HCT116 (cell line): ENCODE measurements at regions not wholly inside any gene's neighbourhood (a gene's known extent, or its start where the extent isn't known, plus 50 kb on each side); places are given as distances from the start of the nearest gene placed in this dataset.

Source experiments
- ATAC-seq: fragments of 200-7000 bp; cut with Tn5 transposase; 2 replicates; pipeline ENCODE4 v1.9.1; 2020; ENCODE audit warnings: mild to moderate bottlenecking, moderate library complexity
- BruUV-seq: library from RNA; stranded (reverse); fragments of 400-500 nt; replicated peaks from 2 replicates; lab custom pipeline; 2021; lab: Mats Ljungman, UMichigan
- CTCF ChIA-PET: fragments of 300-600 bp; sonication (Branson Sonifier 250); formaldehyde crosslinking; loops from one replicate; lab custom pipeline; 2021; ENCODE audit warnings: antibody characterized with exemption; lab: Charles Lee
- POLR2A ChIA-PET: fragments of 300-600, 350-600 bp; sonication (Branson Sonifier 250); formaldehyde crosslinking; loops from one replicate; lab custom pipeline; 2021; ENCODE audit warnings: antibody characterized with exemption; lab: Charles Lee
- RAD21 ChIA-PET, 2 experiments: fragments of 300-600 bp; sonication (Branson Sonifier 250); formaldehyde crosslinking; loops; one replicate each; lab custom pipeline; 2023; ENCODE audit warnings: low total read pairs in 2 of 2; ENCODE audit not compliant: uncharacterized antibody in 2 of 2, unreplicated experiment in 2 of 2, low non-redundant PET in 1 of 2; lab: Charles Lee
- DNase-seq: peaks from one replicate; pipeline ENCODE4 v3.0.0-alpha.2; 2010; ENCODE audit warnings: low read depth, low spot score
- H2AFZ ChIP-seq: fragments of 200-600 bp; shearing (Covaris generic), sonication (generic); 2 replicates; pipeline ENCODE4 v1.6.1; 2017; ENCODE audit warnings: low read depth, mixed run types, mixed read lengths, antibody characterized with exemption, low read length; ENCODE audit not compliant: poor library complexity, severe bottlenecking
- H3K27ac ChIP-seq: 2 replicates; pipeline ENCODE4 v1.5.1; 2012; ENCODE audit warnings: low read depth, low read length
- H3K27me3 ChIP-seq: fragments of 200-600 bp; sonication (generic); 2 replicates; pipeline ENCODE4 v1.6.1; 2016; ENCODE audit warnings: mixed run types, low read length, mixed read lengths; ENCODE audit not compliant: insufficient read depth
- H3K36me3 ChIP-seq, 2 experiments: fragments of 200-500 bp in 1 of 2; fragments of 200-600 bp in 1 of 2; sonication (Bioruptor generic) in 1 of 2; sonication (generic) in 1 of 2; 2 replicates each; pipeline versions ENCODE4 v1.5.1 to v1.6.1; 2014 to 2016; ENCODE audit warnings: low read length in 2 of 2, inconsistent platforms in 1 of 2, mixed read lengths in 1 of 2, mixed run types in 1 of 2; ENCODE audit not compliant: insufficient read depth in 2 of 2, control insufficient read depth in 1 of 2
- H3K4me1 ChIP-seq, 2 experiments: fragments of 200-600 bp in 1 of 2; sonication (generic) in 1 of 2; 2 replicates each; pipeline versions ENCODE4 v1.5.1 to v1.6.1; 2012 to 2017; ENCODE audit warnings: low read length in 2 of 2, inconsistent platforms in 1 of 2, mild to moderate bottlenecking in 1 of 2, mixed read lengths in 1 of 2, mixed run types in 1 of 2, moderate library complexity in 1 of 2; ENCODE audit not compliant: insufficient read depth in 2 of 2, control insufficient read depth in 1 of 2
- H3K4me2 ChIP-seq: fragments of 200-600 bp; sonication (generic); 2 replicates; pipeline ENCODE4 v1.6.1; 2017; ENCODE audit warnings: mixed run types, low read length, mixed read lengths
- H3K4me3 ChIP-seq, 2 experiments: fragments of 200-600 bp in 1 of 2; sonication (generic) in 1 of 2; replicated peaks in 1 of 2; 2 replicates each; pipeline ENCODE4 v1.5.1; 2011 to 2016; ENCODE audit warnings: low read length in 2 of 2, control low read depth in 1 of 2, low read depth in 1 of 2, mild to moderate bottlenecking in 1 of 2, mixed read lengths in 1 of 2, mixed run types in 1 of 2
- H3K79me2 ChIP-seq: fragments of 200-600 bp; sonication (generic); 2 replicates; pipeline ENCODE4 v1.6.1; 2017; ENCODE audit warnings: mild to moderate bottlenecking, mixed run types, low read length, moderate library complexity, mixed read lengths; ENCODE audit not compliant: insufficient read depth
- H3K9ac ChIP-seq: fragments of 200-600 bp; sonication (generic); 2 replicates; pipeline ENCODE4 v1.6.1; 2016; ENCODE audit warnings: low read length, mixed read lengths
- H3K9me2 ChIP-seq: fragments of 200-600 bp; sonication (generic), shearing (Covaris generic); 2 replicates; pipeline ENCODE4 v1.6.1; 2017; ENCODE audit warnings: mixed run types, mild to moderate bottlenecking, moderate library complexity; ENCODE audit not compliant: insufficient read depth
- H3K9me3 ChIP-seq, 2 experiments: fragments of 200-500 bp in 1 of 2; fragments of 200-600 bp in 1 of 2; sonication (Bioruptor generic) in 1 of 2; sonication (generic) in 1 of 2; 2 replicates each; pipeline ENCODE4 v1.6.1; 2014 to 2017; ENCODE audit warnings: low read length in 2 of 2, mixed read lengths in 2 of 2, inconsistent platforms in 1 of 2, low read depth in 1 of 2, mild to moderate bottlenecking in 1 of 2, mixed run types in 1 of 2, moderate library complexity in 1 of 2; ENCODE audit not compliant: control insufficient read depth in 1 of 2, insufficient read depth in 1 of 2
- H4K20me1 ChIP-seq: fragments of 200-600 bp; sonication (generic), shearing (Covaris generic); 2 replicates; pipeline ENCODE4 v1.6.1; 2017; ENCODE audit warnings: mixed run types, mild to moderate bottlenecking, moderate library complexity; ENCODE audit not compliant: insufficient read depth
- CBX3 ChIP-seq: IDR thresholded peaks from 2 replicates; pipeline ENCODE4 v1.6.1; 2012; ENCODE audit warnings: low read depth
- CEBPB ChIP-seq: IDR thresholded peaks from 2 replicates; pipeline ENCODE4 v1.6.1; 2012; ENCODE audit warnings: low read depth
- EGR1 ChIP-seq: IDR thresholded peaks from 2 replicates; pipeline ENCODE4 v1.6.1; 2012; ENCODE audit warnings: low read depth
- ELF1 ChIP-seq: IDR thresholded peaks from 2 replicates; pipeline ENCODE4 v1.6.1; 2012; ENCODE audit warnings: low read depth, borderline replicate concordance
- EZH2 ChIP-seq: fragments of 200-600 bp; sonication (generic); IDR thresholded peaks from 2 replicates; pipeline ENCODE4 v1.6.1; 2017; ENCODE audit warnings: antibody characterized with exemption, mixed run types
- EZH2phosphoT487 ChIP-seq: fragments of 200-600 bp; IDR thresholded peaks from 2 replicates; pipeline ENCODE4 v1.6.1; 2018; ENCODE audit warnings: antibody characterized with exemption, borderline replicate concordance
- JUND ChIP-seq: IDR thresholded peaks from 2 replicates; pipeline ENCODE4 v1.6.1; 2012
- MAX ChIP-seq: IDR thresholded peaks from 2 replicates; pipeline ENCODE4 v1.6.1; 2012
- POLR2A ChIP-seq: IDR thresholded peaks from 2 replicates; pipeline ENCODE4 v1.7.0; 2011; ENCODE audit warnings: borderline replicate concordance; ENCODE audit not compliant: insufficient read depth, insufficient read length; ENCODE audit errors: extremely low read depth
- RAD21 ChIP-seq: IDR thresholded peaks from 2 replicates; pipeline ENCODE4 v1.6.1; 2012; ENCODE audit warnings: low read depth, mild to moderate bottlenecking
- SIN3A ChIP-seq: IDR thresholded peaks from 2 replicates; pipeline ENCODE4 v1.6.1; 2012; ENCODE audit warnings: low read depth
- SRF ChIP-seq: IDR thresholded peaks from 2 replicates; pipeline ENCODE4 v1.6.1; 2012; ENCODE audit warnings: low read depth
- TCF7L2 ChIP-seq: IDR thresholded peaks from 2 replicates; pipeline ENCODE4 v1.7.0; 2011; ENCODE audit warnings: borderline replicate concordance, inconsistent platforms; ENCODE audit not compliant: insufficient read depth, insufficient read length; ENCODE audit errors: extremely low read depth
- ZBTB33 ChIP-seq: IDR thresholded peaks from 2 replicates; pipeline ENCODE4 v1.6.1; 2011; ENCODE audit warnings: mild to moderate bottlenecking, low read length, moderate library complexity; ENCODE audit not compliant: insufficient replicate concordance; ENCODE audit errors: extremely low read depth
- ZFX ChIP-seq: fragments of 450-650 bp; IDR thresholded peaks from 2 replicates; pipeline ENCODE4 v1.6.1; 2017
- intact Hi-C: fragments of 100-400 bp; cut with micrococcal nuclease; formaldehyde crosslinking; loops from 2 replicates; pipeline ENCODE4 v1.10.0; 2022

GRCh38 chr17:12328204-12328603 lies 307.5 kb downstream of the MAP2K4 start:
- no peak overlapping the region for H3K9ac ChIP-seq
- no TSS peak for BruUV-seq

GRCh38 chr17:12330456-12330855 lies 309.8 kb downstream of the MAP2K4 start:
- H3K4me2 ChIP-seq, result no peak overlapping the region
- H3K9ac ChIP-seq, result no peak overlapping the region
- H3K27ac ChIP-seq, result no peak overlapping the region
- H3K79me2 ChIP-seq, result no peaks in the 10 kb centered on the region
- no peak for ATAC-seq
- TF ChIP-seq EGR1 (no peak), TCF7L2 (no peak), EZH2phosphoT487 (no peak), SRF (no peak), RAD21 (no peak), EZH2 (no peak), ZFX (no peak), CEBPB (no peak), ZBTB33 (no peak), SIN3A (no peak), JUND (no peak), ELF1 (no peak), MAX (no peak), POLR2A (no peak), CBX3 (no peak)
- POLR2A ChIA-PET, result no interaction called here
- no peaks in the 10 kb centered on the region for H4K20me1 ChIP-seq
- DNase-seq, result no peak
- CTCF ChIA-PET, result interaction anchor here (1.2 kb wide), 1 partner anchor 12 kb away, joined by 3 read pairs; no protein-coding TSS in a partner anchor
- no peaks in the 10 kb centered on the region for H3K36me3 ChIP-seq
- no peaks in the 10 kb centered on the region for H3K27me3 ChIP-seq
- H3K4me3 ChIP-seq, result no peak overlapping the region
- intact Hi-C loops, result no loop called here
- H3K9me3 ChIP-seq, result peaks cover 11 to 13% of the 10 kb centered on the region in 2 experiments; a peak in 2 of 4 replicates
- RAD21 ChIA-PET, result no interaction called here
- H3K4me1 ChIP-seq, result no peaks in the 10 kb centered on the region
- H2AFZ ChIP-seq, result no peak overlapping the region
- no peaks in the 10 kb centered on the region for H3K9me2 ChIP-seq
- no TSS peak for BruUV-seq

More at GRCh38 chr17:12328204-12328603, 307.5 kb downstream of the MAP2K4 start:
- Histone ChIP-seq H3K79me2 (no peaks in the 10 kb centered on the region), H2AFZ (no peak overlapping the region), H3K4me1 (no peaks in the 10 kb centered on the region), H3K4me2 (no peak overlapping the region), H3K9me2 (no peaks in the 10 kb centered on the region), H3K36me3 (no peaks in the 10 kb centered on the region), H3K4me3 (no peak overlapping the region), H3K27ac (no peak overlapping the region), H3K27me3 (no peaks in the 10 kb centered on the region), H4K20me1 (no peaks in the 10 kb centered on the region), H3K9me3 (peaks cover 11 to 13% of the 10 kb centered on the region in 2 experiments; a peak in 2 of 4 replicates)
- ChIA-PET CTCF (no interaction called here), POLR2A (no interaction called here), RAD21 (no interaction called here)
- TF ChIP-seq POLR2A (no peak), CBX3 (peak; percentile 31; the same call in 1 of the 2 replicates), ZFX (no peak), EZH2phosphoT487 (no peak), SRF (no peak)
- DNase-seq, result no peak
- intact Hi-C loops, result no loop called here
- ATAC-seq, result no peak
